HG02870 (cell line): ENCODE measurements at regions not wholly inside any gene's neighbourhood (a gene's known extent, or its start where the extent isn't known, plus 50 kb on each side); places are given as distances from the start of the nearest gene placed in this dataset.

ENCODE experiments used
- ATAC-seq: cut with Tn5 transposase; IDR thresholded peaks from one replicate; pipeline ENCODE4 v1.9.1; 2021; ENCODE audit warnings: mild to moderate bottlenecking, moderate library complexity; ENCODE audit not compliant: unreplicated experiment

DNA sequence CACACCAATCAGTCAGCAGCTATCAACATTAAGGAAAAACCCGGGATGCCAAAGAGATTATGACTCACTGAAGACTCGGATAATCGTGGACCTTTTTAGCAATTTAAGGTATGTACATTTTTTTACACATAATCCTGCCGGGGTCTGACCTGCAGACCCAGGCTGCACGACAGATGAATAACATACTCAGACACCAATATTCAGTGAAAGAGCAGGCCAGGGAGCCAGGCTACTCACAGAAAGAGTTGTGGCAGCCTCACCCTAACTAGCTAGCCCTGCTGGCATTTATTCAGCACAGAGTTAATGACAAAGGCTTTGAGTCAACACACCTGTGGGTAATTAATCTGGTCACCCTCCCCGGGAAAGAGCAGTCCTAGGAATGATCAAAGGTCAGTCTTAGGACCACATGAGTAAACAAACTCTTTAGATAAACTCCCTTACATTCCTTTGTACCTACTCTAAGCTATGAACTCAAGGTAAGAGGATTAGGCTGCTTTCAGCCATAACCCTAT, 727.5 kb downstream of the TBL1XR1 start:
- ATAC-seq: no peak

DNA sequence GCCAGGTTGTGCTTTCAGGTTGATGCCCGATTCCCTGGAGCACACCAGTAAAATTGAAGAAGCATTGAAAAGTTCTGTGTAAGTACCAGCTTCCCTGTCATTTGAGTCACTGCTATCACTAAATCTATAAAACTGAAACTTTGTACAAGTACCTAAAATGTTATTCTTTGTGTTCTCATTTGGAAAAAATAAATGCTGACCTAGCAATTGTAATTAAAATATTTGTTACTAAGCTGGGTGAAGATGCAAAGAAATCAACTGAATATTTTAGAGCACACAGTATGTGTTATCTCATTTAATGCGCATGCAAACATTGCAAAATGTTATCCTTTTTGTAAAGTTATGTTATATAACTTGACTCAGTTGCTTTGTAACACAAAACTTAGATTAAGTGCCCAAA, 733.7 kb downstream of the TBL1XR1 start:
- no peak for ATAC-seq

DNA sequence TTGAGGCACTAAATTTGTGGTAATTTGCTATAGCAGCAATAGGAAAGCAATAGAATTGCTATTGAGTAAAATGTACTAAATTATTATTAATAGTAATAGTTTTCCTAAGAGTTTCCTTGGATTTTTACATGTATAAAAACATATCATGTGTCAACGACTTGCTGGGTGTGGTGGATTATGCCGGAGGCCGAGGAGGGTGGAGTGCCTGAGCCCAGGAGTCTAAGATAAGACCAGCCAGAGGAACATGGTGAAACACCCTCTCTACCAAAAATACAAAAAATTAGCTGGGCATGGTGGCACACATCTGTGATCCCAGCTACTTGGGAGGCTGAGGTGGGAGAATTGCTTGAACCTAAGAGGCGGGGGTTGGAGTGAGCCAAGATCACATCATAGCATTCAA, 749.9 kb downstream of the TBL1XR1 start:
- no peak for ATAC-seq

DNA sequence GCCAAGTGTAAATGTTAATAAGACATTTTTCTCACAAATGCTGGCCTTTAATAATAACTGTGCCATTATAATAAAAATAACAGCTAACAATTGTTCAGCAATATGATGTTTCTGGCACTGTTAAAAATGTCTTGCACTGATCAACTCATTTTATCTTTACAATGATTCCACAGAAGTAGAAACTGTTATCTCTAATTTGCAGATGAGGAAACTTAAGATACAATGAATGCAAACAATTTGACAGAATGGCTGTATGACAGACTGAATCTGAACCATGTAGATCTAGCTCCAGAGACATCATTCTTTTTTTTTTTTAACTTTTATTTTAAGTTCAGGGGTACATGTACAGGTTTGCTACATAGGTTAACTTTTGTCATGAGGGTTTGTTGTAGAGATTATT, 755.0 kb downstream of the TBL1XR1 start:
- ATAC-seq: no peak

DNA sequence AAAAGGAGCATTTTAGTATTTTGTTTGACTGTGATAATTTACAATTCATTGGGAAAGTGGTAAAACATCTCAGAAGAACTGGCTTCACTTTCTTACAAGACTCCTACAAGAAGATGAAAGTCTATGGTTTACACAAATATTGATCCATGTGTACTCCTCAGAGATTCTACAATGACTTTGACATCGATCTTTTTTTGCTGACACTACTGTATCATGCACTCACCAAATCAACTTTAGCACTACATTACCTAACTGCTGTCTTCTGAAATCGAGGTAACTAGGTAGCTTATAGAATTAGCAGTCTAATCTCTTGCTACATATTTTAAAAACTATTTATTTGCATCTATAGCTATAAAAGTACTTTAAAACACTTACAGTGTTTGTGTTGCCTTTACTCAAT, 757.6 kb downstream of the TBL1XR1 start:
- ATAC-seq: no peak

DNA sequence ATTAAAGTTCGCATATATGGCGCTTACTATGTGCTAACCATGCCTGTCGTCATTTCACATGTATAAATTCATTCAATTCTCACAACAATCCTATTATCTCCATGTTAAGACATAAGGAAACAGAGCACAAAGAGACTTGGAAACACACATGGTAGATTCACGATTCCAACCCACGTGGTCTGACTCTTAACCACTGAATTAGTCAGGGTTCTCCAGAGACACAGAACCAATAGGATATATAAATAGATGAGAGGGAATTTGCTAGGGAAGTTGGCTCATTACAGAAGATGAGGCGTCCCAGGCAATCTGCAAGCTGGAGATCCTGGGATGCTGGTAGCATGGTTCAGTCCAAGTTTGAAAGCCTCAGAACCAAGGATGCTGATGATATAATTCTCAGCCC, 765.3 kb downstream of the TBL1XR1 start:
- no peak for ATAC-seq

DNA sequence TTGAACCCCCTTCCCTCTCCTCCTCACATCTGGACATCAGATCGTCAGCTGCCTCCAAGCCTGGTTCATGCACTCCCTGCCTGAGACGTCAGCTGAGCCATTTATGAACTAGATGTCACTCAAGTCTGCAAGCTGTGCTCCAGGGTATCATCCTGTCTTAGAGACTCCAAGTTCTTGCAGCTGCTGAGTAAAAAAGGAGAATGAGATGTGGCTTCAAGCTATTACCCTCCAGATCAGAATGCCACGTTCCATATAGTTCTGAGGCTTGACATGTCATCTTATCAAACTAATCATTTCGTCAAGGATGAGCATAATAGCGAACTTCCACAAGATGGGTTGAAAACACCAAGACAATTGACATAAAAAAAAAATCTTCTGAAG, 766.3 kb downstream of the TBL1XR1 start:
- ATAC-seq: no peak

DNA sequence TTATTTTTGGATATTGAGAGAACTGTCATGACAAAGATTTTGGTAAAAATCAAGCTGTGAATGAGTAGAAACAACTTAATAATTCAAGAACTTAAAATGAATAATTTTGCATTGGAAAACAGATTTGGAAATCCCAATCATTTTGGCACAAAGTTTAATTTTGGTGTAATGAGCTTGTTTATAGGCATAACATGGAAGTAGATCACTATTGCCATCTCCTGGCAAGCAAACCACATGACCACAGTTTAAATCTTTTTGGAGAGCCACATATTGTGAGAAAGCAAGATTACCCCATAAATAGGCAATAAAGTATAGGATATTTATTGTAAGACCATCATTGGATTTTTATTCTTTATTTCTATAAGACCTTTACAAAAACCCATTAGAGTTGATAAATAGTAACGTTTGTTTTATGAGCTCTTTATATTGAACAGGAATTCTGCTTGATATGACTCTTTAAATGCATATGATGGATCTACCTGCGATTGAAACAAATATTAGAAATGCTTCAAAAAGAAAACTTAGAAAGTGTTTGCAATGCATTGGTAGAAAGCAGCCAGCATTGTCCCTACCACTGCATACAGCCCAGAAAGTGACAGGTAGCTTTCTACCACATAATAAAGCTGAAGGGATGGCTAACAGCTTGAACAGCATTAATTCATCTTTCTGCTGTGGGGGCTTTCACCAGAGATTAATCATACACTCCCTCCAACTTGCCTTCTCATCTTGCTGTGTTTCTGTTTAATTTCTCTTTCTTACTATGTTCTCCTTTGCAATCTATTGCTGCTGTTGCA, 766.8 kb downstream of the TBL1XR1 start:
- ATAC-seq: no peak

DNA sequence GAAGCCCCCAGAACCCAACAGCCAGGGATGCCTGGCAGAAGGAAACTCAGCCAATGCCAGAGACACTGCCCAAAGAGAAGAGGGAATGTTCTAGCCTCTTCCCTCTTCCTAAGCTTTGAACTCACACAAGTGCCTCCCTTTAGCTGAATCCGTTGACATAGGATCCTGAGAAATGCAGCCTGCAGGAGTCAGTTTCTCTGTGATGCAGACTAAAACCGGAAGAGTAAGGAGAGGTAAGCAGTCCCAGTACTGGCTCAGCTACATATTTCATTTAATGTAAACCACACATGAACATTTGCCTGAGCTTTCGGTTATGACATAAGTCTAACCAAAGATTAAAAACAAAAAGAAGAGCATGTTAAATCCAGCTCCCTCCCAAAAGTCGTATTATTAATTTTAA, 768.7 kb downstream of the TBL1XR1 start:
- no peak for ATAC-seq

DNA sequence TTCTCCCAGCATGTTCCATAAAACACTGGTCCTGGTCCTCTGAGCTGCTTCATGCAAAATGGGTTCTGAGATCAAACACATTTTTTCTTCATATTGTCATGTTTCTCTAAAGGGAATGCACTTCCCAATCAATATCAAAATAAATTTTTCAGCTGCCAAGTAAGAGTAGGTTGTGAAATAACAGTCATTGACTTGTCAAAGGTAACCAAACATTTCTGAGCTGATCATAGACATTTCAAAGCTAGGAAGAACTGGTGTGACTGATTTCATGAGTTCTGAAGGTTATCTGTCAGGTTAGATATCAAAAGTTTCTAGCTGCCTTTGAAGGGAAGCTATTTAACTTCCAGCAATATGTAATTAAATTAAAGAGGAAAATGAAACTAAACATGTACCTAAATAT, 770.9 kb downstream of the TBL1XR1 start:
- no peak for ATAC-seq

DNA sequence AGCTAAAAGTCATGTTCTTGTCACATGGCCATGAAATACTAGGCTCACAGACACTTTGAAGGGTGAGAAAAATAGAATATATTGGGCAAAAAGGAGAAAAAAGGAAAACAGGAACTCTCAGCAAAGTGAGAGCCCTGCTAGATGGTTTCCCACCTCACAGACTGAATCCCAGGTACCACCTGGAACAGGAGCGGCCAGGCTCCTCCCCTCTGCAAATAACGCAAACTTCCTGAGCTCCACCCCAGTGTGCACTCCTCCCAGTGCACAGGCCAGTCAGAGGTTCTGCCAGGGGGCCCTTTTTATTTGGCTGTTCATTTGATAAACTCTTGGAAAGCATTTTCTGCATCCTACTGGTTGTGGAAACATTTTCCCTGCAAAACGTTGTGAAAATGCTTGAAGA, 780.4 kb downstream of the TBL1XR1 start:
- no peak for ATAC-seq

DNA sequence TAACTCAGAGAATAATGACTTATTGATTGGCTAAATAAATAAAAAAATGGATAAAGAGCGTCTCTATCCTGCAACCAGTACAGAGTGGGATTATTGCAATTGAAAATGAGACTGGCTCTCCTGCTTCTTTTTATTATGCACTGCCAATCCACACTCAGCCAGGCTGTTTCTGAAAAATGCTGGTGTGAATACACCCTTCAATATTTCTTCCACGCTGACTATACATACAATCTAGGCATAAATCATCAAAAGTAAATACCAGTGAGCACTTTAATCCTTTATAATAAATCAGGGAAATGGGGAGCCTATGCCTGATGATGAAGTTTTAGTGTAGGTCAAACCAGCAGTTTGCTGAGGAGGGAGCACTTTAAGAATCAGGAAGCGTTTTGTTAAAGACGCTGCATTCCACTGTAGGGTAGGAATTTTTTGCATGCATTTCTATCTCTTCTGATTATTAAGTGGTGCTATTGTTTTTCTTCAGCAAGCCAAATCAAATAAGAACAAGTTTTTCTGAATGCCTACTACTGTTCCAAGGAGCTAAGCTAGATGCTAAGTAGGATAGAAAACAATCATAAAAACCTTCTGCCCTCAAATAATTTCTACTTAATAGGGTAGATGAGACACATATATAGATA, 781.5 kb downstream of the TBL1XR1 start:
- ATAC-seq: no peak

DNA sequence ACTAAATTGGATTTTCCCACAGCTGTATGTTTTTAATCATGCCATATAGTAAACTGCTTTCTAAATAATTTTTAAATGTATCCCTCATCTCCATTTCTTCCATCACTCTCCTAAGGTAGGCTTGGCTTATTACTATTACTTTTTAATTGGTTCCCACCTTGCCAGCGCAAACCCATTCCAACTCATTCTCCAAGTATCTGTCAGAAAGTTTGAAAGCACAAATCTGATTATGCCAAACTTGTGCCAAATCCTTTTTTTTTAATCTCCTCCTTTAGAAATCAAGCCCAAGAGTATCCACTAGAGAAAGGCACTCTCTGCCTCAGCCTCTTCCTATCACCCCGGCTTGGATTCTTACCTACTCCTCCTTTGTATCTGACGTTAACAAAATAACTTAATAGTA, 784.5 kb downstream of the TBL1XR1 start:
- ATAC-seq: no peak

DNA sequence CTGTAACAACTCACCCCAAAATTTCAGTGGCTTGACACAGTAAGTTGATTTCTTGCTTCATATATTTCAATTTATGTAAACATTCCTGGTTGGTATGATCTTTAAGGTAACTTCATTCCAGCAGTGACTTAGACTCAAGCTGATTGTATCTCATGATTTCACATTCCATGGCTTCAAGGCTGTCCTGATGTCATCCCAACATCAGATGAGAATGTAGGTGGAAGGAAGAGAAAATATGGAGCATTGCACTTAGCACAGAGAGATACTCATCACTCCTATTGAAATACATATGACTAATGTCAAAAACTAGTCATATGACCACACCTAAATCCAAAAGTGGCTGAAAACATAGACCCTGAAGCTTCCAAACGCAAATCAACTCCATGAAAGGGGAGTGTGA, 793.8 kb downstream of the TBL1XR1 start:
- no peak for ATAC-seq

DNA sequence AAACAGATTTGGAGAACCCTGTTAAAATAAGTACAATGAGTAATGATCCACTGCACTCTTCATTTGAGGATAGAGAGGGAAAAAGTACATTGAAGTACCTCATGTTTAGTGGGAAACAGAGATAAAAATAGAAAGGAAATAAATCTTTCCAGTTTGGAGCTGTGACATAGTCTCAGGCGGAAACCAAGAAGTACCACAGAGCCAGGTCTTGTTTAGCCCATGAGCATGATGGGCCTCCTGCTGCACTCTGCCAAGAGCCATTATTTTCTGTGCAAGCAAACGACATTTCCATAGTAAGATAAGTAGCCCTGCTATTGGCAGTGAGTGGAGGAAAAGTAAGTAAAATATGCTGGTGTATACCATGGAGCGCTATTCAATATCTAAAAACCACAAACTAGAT, 796.1 kb downstream of the TBL1XR1 start:
- no peak for ATAC-seq

DNA sequence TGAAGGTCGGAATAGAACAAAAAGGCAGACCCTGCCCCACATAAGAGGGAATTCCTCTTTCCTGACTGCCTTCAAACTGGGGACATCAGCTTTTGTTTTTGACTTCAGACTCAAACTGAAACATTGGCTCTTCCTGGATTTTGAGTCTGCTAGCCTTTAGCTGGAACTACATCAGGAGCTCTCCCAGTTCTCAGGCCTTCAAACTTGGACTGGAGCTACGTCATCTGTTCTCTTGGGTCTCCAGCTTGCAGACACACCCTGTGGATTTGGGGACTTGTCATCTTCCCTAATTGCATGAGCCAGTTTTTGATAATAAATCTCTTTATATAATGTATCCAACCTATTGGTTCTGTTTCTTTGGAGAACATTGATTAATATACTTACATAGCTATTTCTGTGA, 798.1 kb downstream of the TBL1XR1 start:
- ATAC-seq: no peak

DNA sequence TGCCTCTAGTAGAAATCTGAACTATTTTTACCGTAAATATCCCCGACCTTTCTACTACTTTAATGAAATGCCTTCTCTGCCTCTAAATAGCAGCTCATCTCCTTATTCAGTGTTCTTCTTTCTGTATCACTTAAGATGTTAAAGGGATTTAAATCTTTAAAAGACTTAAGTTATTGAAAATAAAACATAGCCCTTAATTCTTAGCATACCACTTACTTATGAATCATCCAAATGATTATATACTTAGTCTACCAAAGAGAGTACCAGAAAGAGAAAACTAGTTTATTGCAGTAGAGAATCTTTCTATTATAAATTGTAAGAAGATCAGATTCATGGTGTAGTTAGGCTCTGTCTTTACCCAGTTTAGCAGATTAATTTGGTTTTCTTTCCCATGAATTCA, 802.0 kb downstream of the TBL1XR1 start:
- ATAC-seq: no peak

DNA sequence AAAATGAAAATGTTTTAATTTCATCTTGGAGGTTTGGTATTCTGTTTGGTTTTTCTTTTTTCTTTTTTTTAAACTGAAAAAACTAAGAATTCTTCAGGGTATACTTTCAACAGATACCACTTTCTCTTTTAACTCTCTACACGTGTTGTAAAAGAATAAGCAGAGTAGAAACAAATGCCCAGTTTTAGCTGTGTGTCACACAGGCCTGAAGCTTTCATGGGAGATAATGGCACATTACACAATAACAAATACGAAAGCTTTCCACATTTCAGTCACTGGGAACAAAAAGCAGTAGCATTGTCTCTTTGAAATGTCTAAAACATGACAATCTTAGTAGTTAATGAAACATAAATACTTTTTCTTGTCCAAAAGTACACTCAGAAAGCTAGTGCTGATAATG, 818.5 kb downstream of the TBL1XR1 start:
- no peak for ATAC-seq

DNA sequence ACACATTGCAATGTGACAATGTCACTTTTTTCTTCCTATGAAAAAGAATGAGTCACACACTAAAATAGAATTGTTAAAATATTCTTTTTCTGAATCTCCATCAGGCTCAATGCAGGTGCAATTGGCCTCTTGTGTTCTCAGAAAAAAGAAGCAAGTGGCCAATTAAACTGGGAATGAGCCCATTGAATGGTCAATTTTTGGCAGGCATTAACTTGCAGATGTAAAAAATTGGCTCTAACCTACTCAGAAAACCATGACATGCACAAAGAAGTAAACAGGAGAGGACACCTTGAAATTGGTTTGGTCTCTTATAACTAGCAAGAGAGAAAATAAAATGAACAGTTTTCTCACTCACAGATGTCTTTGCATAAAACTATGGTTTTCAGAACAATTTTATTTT, 820.8 kb downstream of the TBL1XR1 start:
- no peak for ATAC-seq

DNA sequence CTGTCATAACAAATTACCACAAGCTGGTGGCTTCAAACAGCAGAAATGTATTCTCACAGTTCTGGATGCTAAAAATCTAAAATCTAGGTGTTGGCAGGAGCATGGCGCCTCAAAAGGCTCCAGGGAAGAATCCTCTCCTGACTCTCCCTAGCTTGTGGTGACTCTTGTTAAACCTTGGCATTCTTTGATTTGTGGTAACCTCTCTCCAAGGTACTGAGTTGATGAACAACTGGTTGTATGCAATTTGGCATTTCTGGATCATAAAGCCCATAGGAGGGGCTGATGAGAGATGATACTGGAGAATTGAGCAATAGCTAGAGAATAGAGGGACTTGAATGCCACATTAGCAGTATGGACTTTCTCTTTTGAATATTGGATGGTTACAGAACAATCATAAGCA, 821.8 kb downstream of the TBL1XR1 start:
- no peak for ATAC-seq

DNA sequence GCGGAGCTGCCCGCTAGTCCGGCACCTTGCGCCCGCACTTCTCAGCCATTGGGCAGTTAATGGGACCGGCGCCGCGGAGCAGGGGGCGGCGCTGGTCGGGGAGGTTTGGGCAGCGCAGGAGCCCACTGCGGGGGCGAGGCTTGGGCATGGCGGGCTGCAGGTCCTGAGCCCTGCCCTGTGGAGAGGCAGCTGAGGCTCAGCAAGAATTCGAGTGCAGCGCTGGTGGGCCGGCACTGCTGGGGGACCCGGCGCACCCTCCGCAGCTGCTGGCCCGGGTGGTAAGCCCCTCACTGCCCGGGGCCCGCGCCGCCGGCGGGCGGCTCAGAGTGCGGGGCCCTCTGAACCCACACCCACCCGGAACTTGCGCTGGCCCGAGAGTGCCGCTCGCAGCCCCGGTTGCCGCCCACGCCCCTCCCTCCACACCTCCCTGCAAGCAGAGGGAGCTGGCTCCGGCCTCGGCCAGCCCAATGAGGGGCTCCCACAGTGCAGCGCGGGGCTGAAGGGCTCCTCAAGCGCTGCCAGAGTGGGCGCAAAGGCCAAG, 835.0 kb downstream of the TBL1XR1 start:
- ATAC-seq: no peak

DNA sequence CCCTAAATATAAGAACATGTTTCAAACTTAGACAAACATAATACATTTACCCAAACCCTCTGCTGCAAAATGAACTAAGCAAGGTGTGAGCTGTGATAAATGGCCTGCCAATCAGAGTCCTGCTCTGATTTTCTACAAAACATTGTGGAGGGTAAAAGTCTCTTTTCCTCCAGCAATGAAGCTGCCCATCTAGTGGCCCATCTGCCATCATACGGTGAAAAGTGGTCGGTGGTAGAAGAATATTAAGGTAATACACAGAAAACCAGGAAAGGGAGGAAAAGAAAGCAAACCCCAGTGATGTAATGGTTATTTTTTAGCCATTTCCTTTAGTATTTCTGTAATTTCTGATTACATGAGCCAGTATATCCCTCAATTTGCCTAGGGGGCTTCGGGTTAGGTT, 838.1 kb downstream of the TBL1XR1 start:
- no peak for ATAC-seq
